NCI-H1092 treated with DMSO at 0.1 percent for 48 hours (cell line): ENCODE measurements at regions not wholly inside any gene's neighbourhood (a gene's known extent, or its start where the extent isn't known, plus 50 kb on each side); places are given as distances from the start of the nearest gene placed in this dataset.
A peak's percentile ranks its signal among the peaks of the same experiment; 100 is the strongest.

Experiments
- DNase-seq: peaks from one replicate; lab custom pipeline; 2025; lab: John Stamatoyannopoulos, UW

DNA sequence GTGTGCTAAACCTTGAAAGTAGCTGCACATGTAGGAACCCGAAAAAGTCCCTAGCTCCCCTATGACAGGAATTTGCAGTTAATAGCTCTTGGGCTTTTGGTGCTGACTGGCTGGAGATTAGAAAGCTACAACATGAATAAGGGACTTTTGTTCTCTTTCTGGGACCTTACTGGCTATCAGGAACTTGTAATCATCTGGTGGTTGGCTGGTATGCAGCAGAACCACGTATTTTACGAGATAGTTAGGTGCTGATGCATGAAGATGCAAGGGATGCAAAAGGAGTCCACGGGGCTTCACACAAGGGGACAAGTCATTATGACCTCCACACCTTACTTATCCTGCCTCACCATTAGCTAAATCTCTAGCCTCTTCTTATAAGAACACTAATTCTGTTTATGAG lies 190.2 kb upstream of the NRXN1 start:
- DNase-seq: no peak

DNA sequence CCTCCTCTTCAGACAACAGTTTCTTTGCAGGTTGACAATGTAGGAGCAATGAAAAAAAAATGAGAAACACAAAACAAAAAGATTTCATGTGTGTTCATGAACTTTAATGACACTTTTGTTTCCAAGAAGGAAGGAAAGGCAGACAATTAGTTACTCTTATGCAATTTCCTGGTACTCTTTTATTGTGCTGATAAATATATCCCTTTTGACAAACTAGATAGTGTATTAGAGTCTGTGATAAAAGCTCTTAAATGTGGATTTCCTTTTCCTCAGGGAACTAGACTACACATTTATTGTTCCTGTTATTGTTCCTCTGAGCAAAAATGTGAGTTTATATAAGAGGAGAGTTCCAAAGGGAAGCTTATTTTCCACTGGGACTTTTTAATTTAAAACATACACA lies 188.7 kb upstream of the NRXN1 start:
- DNase-seq: no peak

DNA sequence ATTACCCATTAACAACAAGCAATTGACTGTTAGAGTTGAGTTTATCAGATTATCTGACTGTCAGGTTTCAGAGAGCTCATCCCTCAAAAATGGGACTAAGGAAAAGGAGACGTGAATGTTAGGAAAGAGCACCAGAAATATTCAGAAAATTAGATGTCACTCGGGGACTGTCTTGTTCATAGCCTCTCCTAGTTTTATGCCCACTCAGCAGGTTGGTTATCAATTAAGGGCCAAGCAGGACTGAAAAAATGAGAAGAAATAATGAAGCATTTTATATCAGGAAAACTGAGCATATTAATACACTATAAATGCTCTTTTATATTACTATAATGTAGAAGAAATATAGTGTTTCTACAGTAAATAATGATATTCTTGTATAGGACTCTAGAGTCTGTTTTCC lies 188.1 kb upstream of the NRXN1 start:
- DNase-seq: no peak

DNA sequence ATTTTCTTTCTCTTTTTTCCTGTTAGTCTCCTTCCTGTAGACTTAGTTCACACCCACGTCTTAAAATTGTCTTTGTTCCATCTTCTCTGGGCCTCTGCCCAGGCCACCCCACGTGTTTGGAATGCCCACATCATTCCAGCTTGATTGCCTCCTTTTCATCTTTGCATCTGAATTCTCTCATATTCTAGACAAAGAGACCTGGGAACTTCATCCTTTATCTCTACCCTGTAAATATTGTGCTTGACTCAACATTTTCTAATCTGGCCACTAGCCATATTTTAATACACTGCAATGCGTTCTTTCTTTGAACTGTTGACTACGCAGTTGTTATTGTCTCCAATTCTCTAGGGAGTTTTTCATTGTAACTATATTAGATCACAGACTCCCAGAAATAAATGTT lies 187.5 kb upstream of the NRXN1 start:
- DNase-seq: no peak

DNA sequence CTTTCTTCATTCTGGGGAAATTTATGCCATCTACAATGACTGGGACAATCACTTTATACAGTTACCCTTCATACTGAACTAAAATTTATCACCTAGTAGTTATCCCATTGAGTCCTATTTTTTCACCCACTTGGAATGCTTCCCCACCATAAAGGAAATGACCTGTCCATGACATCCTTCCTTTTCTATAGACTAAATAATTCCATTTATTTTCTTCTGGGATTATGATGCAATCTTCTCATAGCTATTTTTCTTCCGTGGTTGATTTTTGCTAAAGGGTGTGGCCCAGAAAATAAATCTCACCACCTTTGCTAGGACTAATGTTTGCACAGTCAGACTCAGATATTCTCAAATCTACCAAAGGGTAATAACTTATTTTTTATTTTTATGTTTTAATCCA lies 186.1 kb upstream of the NRXN1 start:
- DNase-seq: no peak

DNA sequence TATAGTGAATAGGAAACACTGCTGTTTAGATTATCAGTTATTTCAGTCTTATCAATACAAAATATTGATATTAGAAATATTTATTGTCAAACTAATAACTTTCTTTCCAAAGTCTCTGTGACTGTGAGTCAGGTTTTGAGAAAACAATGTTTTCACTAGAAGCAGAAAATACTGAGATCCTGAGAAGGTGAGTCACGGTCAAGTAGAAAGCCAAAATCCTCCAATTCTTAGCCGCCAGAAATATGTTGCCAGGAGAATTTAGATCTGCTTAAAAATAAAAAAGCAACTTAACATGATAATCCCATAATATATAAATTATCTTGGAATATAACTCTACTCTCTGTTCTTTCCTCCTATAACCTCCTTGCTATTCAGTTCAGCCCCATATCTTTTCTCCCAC lies 181.9 kb upstream of the NRXN1 start:
- no peak for DNase-seq

DNA sequence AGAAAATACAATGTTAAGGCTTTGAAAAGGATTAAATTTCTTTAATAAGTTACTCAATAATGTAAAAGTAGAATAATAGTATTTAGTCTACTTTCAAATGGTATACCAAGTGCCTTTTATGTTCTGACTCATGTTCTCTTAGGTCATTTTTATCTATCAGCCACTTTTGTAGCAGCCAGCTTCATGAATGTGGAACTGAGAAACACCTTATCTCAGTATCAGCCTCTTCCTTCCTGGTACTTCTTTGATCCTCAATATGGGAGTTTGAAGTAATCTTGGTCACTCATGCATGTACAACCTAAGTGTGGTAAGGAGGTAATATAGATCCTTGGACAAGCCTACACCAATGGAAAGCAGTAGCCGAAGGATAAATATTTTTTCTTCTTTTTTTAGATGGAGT lies 180.4 kb upstream of the NRXN1 start:
- no peak for DNase-seq

DNA sequence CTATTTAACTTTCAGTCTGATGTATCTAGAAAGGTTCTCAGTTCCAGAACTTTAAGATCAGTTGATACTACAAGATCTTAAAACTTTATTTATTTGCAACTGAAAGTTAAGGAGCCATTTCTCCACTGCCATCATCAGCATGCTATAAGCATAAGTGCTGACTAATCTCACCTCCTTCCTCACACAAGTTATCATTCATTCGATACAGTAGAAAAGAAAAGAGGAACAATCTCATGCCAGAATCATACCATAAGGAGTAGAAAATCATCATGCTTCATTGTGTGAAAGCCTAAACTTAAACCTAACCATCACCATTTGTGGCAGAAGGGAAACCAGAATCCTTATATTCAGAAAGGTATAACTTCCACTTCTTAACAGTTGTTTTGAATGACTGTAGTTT lies 176.6 kb upstream of the NRXN1 start:
- DNase-seq: no peak

DNA sequence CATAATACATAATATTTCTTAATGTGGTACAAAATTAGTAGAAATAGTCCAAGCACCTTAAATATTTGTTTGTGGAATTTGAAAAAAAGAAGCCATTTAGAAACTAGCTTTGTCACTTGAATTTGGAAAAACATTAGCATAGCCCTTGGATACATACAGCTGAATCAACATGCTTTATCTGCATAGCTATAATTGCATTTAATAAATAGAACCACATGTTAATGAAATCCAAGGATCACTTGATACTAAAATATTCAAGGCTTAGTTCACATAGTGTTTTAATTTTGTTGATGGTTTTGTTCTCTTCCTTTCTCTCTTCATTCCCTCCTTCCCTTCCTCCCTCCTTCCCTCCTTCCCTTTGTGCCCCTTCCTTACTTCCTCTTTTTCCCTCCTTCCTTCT lies 169.4 kb upstream of the NRXN1 start:
- DNase-seq: no peak

DNA sequence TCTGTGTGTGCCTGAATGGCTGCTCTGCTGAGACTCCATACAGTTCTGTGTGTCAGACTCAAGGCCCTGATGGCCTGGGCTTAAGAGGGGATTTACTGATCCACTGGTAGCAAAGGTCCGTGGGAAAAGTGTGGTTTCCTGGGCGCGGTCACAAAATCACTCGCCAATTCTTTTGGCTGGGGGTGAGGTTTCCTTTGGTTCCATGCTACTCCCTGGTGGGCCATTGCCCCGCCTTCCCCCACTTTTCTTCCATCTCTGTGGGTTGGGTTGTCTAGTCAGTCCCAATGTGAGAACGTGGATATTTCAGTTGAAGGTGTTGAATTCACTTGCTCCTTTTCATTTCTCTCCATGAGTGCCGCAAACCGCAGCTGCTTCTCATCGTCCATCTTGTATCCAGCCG lies 162.7 kb upstream of the NRXN1 start:
- DNase-seq: no peak

DNA sequence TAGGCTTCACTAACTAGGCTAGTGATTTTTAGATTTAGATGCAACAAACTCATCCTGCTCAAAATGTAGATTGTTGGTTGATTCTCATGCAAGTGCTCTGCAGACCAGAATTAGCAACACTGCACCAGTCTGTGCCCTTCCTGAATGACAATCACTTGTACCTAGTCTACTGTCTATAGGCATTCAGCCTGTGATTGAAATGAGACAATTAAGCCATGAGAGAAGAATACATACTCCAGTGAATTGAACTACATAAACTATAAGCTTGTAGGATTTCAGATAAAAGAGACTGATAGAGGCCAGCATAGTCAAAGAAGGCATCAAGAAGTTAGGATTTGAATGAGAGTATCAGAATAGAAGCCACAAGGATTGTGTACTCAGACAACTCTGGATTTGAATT lies 138.3 kb upstream of the NRXN1 start:
- DNase-seq: no peak

DNA sequence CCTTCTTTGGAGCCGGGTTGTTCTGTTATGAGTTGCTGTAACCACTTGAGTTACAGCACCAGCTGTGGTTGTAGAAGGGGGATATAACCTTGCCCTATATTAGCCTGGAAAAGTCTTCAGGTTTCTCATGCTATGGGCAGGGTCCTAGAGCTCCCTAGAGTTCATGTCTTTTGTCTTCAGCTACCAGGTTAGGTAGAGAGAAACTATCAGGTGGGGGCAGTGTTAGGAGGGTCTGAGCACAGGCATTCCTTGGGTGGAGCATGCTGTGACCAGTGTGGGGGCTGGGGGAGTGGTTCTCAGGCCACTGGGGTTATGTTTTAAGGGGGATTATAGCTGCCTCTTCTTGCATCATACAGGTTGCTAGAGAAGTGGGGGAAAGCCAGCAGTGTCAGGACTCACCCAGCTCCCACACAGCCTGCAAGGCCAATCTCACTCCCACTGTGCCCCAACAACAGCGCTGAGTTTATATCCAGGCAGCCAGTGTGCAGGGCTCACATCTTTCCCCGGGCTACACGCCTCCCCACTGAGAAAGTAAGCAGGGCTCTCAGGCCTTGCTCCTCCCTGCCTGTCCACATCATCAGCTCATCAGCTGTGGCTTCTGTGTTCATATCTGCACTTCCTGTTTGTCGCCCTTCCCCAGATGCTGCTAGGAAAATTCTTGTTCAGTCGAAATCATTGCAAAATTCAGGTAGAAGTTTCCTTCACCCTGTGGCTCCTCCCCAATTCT lies 133.8 kb upstream of the NRXN1 start:
- DNase-seq: no peak

DNA sequence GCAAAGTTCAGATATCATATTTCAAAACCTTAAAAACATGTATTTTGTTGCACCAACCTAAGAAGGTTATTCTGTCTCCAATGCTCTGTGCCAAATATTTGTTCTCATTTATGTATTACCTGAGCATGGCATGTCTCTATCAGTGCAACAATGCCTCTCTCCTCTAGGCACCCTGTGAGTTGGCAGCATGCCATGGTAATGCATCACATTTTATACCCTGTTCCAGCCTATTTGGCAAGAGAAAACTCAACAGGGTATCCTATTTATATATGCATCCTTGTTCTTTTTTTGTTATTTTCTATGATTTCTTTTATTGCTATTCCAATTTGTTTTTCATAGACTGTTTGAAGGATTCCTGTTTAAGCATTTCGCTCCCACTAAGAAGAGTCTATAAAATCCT lies 126.3 kb upstream of the NRXN1 start:
- DNase-seq: peak; percentile 58

DNA sequence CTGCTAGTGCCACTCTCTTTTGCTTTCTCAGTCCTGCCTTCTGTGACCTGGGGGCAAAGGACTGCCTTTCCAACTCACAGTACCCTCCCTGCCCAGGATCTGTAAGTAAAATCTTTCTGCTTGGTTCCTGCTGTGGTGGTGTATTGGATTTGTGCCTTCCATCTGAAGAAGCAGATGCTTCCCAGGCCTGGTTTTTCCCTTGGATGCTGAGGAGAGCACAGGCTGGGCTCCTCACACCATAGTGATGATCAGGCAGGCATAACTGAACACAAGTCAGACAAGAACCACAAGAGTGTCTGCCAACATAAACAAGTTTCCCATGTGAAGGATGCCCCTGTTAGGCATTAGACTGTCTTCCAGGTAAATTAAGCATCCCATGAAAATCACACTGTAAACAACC lies 121.3 kb upstream of the NRXN1 start:
- no peak for DNase-seq

DNA sequence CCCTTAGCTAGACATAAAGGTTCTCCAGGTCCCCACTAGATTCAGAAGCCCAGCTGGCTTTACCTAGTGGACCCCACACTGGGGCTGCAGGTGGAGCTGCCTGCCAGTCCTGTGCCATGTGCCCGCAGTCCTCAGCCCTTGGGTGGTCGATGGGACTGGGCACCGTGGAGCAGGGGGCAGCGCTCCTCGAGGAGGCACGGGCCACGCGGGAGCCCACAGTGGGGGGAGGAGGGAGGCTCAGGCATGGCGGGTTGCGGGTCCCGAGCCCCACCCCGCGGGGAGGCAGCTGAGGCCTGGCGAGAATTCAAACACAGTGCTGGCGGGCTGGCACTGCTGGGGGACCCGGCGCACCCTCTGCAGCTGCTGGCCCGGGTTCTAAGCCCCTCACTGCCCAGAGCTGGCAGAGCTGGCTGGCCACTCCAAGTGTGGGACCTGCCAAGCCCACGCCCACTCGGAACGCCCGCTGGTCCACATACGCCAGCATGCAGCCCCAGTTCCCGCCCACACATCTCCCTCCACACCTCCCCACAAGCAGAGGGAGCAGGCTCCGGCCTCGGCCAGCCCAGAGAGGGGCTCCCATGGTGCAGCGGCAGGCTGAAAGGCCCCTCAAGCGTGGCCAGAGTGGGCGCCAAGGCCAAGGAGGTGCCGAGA lies 119.7 kb upstream of the NRXN1 start:
- DNase-seq: no peak

DNA sequence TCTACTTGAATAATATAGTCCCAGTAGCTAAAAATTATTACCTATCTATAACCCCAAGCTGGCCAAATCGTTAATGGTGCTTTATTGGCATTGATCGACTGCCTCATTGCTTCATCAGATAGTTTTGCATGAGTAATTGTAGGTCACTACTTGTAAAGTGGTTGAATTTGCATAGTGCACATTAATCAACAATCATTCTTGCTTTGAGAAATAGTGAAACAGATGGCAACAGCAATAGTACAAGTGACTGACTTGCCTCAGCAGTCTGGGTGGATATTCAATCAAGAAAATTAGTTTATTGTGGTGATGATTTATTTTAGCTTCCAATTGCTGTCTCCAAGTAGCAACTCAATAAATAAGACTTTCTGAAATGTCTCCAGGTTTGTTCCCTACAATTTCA lies 117.8 kb upstream of the NRXN1 start:
- DNase-seq: no peak

DNA sequence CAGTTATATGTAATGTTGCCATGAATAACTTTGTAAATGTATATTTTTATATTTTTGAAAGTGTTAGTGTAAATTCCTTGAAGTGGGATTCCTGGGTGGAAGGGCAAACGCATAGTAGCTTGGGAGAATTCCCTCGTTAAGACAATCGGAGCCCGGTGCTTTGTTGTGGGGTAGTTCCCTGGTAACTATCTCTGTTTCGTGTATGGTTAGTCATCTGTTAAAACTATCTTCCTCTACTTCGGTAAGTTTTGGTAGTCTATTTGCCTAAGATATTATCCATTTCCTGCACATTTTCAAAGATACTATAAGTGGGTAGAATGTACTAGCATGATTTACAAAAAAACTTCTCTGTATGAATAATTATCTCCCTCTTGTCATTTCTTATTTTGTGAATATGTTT lies 113.8 kb upstream of the NRXN1 start:
- no peak for DNase-seq

DNA sequence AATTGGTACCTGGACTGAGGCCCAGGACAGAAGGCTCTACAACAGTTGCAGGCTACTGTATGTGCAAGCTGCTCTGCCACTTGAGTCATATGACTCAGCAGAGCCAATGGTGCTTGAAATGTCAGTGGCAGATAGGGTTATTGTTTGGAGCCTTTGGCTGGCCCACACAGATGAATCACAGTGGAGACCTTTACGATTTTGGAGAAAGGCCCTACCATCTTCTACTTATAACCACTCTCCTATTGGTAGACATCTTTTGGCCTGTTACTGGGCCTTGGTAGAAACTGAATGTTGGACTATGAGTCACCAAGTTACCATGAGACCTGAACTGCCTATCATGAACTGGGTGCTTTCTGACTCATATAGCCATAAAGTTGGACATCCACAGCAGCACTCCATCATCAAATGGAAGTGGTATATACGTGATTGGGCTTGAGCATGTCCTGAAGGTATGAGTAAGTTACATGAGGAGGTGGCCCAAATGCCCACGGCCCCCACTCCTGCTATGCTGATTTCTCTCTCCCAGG lies 88.9 kb upstream of the NRXN1 start:
- DNase-seq: no peak

DNA sequence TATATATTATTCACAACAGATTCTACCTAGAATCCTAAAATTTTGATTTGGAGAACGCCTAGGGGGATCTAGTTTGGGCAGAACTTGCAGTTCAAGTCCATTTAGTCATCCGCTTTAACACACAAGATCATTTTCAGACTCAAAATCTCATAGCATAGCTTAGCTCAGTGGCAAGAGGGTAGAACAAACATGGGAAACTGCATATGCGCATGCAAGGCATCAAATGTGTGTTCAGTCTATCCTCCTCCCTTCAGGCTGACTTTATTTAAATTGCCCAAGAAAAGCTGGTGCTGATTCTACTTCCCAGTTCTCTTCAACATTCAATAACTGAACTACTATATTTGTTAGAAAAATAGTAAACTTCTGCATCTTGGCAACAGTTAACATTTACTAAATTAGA lies 79.6 kb upstream of the NRXN1 start:
- DNase-seq: no peak

DNA sequence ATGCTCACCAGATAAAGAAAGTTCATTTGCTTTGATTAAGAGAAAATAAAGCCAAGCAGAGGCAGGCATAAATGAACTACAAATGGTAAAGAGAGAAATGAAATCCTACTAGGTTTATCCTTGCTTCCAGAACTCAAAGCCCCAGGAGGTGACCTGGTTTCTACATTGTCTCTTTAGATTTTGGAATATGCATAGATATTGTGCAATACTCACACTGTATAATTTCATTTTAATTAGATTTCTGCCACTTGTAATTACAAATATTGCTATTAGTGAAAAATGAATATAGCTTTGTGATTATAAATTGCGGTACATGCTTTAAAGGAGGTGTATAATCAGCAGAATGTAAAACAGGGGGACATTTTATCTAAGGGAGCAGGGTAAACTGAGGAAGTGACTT lies 76.9 kb upstream of the NRXN1 start:
- DNase-seq: no peak

DNA sequence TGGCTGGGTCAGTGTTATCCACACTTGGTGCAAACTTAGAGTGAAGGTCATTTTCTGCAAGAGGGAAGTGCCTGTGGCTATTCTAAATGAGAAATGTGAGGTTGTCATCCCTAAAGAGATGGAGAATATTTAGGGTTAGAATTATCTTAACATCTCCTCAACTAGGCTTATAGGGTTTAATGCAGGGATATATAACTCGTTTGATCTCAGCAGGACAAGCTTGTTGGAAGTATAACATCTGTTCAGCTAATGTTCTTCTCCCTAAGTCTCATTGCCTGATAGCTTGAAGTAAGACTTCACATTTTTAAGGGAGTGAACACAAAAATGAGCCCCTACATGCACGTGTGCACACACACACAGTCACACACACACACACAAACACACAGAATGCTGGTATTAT lies 75.9 kb upstream of the NRXN1 start:
- DNase-seq: no peak

DNA sequence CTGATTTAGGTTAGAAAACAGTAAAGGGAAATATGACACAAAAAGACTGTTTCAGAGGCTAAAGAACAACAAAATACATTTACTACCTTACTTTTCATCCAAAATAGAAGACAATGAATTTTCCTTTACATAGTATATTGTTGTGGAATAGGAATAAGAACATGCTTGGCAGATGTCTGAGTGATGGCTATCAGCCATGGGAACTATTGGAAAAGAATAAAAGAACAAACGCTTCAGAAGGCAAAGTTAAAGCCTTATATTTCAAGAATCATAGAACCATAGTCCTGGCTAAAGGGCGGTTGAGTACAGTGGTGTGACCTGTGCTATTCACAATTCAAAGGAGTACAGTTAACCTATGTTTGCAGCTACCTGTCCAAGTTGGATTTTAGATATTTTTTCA lies 73.9 kb upstream of the NRXN1 start:
- no peak for DNase-seq

DNA sequence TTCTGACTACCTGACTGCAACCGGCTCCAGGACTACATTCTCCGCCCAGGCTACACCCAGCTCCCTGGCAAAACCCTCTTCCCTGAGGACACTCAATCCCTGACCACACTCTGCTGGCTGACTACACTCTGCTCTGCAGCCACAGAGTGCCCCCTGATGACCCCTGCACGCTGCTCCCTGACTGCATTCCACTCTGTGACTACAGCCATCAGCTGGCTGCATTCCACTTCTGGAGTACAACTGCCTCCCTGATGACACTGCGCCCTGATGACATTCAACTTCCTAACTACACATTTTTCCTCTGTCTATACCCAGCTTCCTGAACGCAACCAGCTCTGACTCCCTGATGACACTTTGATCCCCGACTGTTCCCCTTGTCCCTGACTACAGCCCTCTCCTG lies 71.3 kb upstream of the NRXN1 start:
- no peak for DNase-seq

DNA sequence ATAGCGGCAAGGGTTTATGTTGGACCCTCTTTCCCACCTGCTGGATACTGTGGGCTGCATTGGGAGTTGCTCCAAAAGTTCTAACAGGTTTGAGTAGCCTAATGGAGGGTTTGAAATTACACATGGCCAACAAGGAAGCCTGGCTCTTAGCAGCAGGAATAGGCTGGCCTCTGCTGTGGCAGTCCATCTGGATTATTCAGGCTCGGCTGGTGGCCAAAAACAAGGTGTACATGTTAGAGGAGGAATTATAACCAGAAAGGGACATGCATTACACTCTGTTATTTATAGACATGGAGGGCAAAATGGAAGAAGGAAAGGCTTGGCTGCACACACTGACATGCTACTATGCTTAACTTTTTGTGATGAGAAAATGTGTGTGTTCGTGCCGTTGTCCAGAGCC lies 61.1 kb upstream of the NRXN1 start:
- no peak for DNase-seq
